ENCODE measurements at regions not wholly inside any gene's neighbourhood (a gene's known extent, or its start where the extent isn't known, plus 50 kb on each side); places are given as distances from the start of the nearest gene placed in this dataset.
A peak's percentile ranks its signal among the peaks of the same experiment; 100 is the strongest.

DNA sequence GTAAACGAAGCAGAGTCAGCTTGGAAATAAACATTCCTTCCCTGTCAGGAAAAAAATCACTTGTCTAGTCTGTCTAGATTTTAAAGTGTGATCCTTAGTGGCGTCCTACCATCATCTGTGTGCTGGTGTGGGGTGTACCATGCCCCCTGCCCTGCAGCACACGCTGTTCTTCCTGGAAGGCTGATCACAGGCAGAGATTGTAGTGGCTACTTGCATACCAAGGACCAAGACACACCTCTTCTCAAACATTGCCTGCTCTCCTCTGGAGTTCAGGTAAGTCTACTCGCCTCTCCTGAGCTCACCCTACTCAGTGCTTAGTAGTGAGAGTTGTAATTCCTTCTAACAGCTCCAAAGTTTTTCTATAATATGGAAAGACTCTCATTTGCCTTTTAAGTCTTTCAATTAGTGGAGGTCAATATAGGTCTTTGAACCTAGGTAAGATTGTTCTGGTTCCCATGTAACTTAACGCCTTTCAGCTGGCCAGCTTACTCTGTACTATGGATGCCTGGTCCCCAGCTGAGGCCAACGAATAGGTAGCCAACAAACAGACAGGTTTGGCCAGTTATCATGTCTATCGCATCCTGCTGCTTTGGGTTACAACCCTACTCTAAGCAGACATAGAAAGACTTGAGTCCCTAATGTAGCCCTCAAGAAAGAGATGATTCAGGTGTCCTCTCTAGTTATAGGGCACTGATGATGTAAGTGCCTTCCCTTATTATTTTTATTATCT, 55.4 kb downstream of the XCL1 start:
- TF ChIP-seq, protein P1, sequence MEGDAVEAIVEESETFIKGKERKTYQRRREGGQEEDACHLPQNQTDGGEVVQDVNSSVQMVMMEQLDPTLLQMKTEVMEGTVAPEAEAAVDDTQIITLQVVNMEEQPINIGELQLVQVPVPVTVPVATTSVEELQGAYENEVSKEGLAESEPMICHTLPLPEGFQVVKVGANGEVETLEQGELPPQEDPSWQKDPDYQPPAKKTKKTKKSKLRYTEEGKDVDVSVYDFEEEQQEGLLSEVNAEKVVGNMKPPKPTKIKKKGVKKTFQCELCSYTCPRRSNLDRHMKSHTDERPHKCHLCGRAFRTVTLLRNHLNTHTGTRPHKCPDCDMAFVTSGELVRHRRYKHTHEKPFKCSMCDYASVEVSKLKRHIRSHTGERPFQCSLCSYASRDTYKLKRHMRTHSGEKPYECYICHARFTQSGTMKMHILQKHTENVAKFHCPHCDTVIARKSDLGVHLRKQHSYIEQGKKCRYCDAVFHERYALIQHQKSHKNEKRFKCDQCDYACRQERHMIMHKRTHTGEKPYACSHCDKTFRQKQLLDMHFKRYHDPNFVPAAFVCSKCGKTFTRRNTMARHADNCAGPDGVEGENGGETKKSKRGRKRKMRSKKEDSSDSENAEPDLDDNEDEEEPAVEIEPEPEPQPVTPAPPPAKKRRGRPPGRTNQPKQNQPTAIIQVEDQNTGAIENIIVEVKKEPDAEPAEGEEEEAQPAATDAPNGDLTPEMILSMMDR (IDR thresholded peaks at IDR 0.05; ENCODE audit: insufficient read depth, low read length, poor library complexity, severe bottlenecking): no peak
- no peak for DNase-seq (ENCODE audit: low read depth)
- Histone ChIP-seq H3K36me3 (ENCODE audit: control insufficient read depth, insufficient read depth, low read length) (no peaks in the 10 kb centered on the region), H3K27me3 (ENCODE audit: control insufficient read depth, insufficient read depth, low read length) (no peaks in the 10 kb centered on the region), H3K4me3 (ENCODE audit: low read depth, low read length) (no peak overlapping the region)

- TF ChIP-seq, protein P1 (IDR thresholded peaks at IDR 0.05; ENCODE audit: insufficient read depth, low read length, poor library complexity, severe bottlenecking): no peak
- Histone ChIP-seq H3K27me3 (ENCODE audit: control insufficient read depth, insufficient read depth, low read length) (no peaks in the 10 kb centered on the region), H3K36me3 (ENCODE audit: control insufficient read depth, insufficient read depth, low read length) (no peaks in the 10 kb centered on the region), H3K4me3 (ENCODE audit: low read depth, low read length) (no peak overlapping the region)
- no peak for DNase-seq (ENCODE audit: low read depth)
Observed at GRCh38 chr1:168634951-168635532, 58.6 kb downstream of the XCL1 start.

DNA sequence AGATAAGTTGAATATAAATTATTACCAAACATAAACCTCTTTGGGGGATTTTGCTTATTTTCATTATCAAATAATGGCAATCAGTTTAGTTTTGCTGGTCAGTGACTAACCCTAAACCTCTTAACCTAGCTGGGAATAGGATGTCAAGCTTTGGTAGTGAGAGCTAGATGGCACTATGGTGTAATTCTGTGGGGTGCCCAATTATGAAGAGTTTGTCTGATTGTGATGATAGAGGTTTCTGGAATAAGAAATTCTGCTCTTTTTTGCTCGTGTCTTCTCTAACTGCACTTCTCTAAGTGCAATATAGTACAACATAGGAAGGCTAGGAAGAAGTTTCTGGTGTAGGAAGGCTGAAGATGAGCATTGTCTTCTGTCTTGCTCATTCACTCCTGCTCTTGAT, 59.8 kb downstream of the XCL1 start:
- TF ChIP-seq, protein P1 (IDR thresholded peaks at IDR 0.05; ENCODE audit: insufficient read depth, low read length, poor library complexity, severe bottlenecking): peak; percentile 28
- DNase-seq (ENCODE audit: low read depth): no peak
- no peaks in the 10 kb centered on the region for H3K27me3 ChIP-seq (ENCODE audit: control insufficient read depth, insufficient read depth, low read length)
- no peaks in the 10 kb centered on the region for H3K36me3 ChIP-seq (ENCODE audit: control insufficient read depth, insufficient read depth, low read length)
- no peak overlapping the region for H3K4me3 ChIP-seq (ENCODE audit: low read depth, low read length)

GRCh38 chr1:168636642-168637111, 60.3 kb downstream of the XCL1 start:
- peak; percentile 38 for DNase-seq (ENCODE audit: low read depth)
- no peak overlapping the region for H3K4me3 ChIP-seq (ENCODE audit: low read depth, low read length)
- H3K36me3 ChIP-seq (ENCODE audit: control insufficient read depth, insufficient read depth, low read length): no peaks in the 10 kb centered on the region
- TF ChIP-seq, protein P1 (IDR thresholded peaks at IDR 0.05; ENCODE audit: insufficient read depth, low read length, poor library complexity, severe bottlenecking): no peak
- no peaks in the 10 kb centered on the region for H3K27me3 ChIP-seq (ENCODE audit: control insufficient read depth, insufficient read depth, low read length)

- Histone ChIP-seq H3K36me3 (ENCODE audit: control insufficient read depth, insufficient read depth, low read length) (no peaks in the 10 kb centered on the region), H3K4me3 (ENCODE audit: low read depth, low read length) (no peak overlapping the region), H3K27me3 (ENCODE audit: control insufficient read depth, insufficient read depth, low read length) (no peaks in the 10 kb centered on the region)
- TF ChIP-seq, protein P1 (IDR thresholded peaks at IDR 0.05; ENCODE audit: insufficient read depth, low read length, poor library complexity, severe bottlenecking): peak; percentile 56
- no peak for DNase-seq (ENCODE audit: low read depth)
Observed at GRCh38 chr1:168637350-168637991, 61.1 kb downstream of the XCL1 start.
